HG03432 (cell line): ENCODE measurements at regions not wholly inside any gene's neighbourhood (a gene's known extent, or its start where the extent isn't known, plus 50 kb on each side); places are given as distances from the start of the nearest gene placed in this dataset.

Experiments
- ATAC-seq: cut with Tn5 transposase; IDR thresholded peaks from one replicate; pipeline ENCODE4 v1.9.1; 2021; ENCODE audit warnings: mild to moderate bottlenecking, moderate library complexity; ENCODE audit not compliant: unreplicated experiment

GRCh38 chr7:89908736-89909135 lies 245.5 kb upstream of the STEAP1 start:
- no peak for ATAC-seq

- ATAC-seq, result no peak
These were observed 239.6 kb upstream of the STEAP1 start for GRCh38 chr7:89914711-89915110.

GRCh38 chr7:89926194-89926593 lies 228.1 kb upstream of the STEAP1 start:
- no peak for ATAC-seq

- ATAC-seq, result no peak
These were observed 227.6 kb upstream of the STEAP1 start for GRCh38 chr7:89926701-89927100.

GRCh38 chr7:89927762-89928161 lies 226.5 kb upstream of the STEAP1 start:
- no peak for ATAC-seq

- ATAC-seq, result no peak
These were observed 225.8 kb upstream of the STEAP1 start for GRCh38 chr7:89928451-89928850.

GRCh38 chr7:89934101-89934500 lies 220.2 kb upstream of the STEAP1 start:
- ATAC-seq, result no peak

- no peak for ATAC-seq
These were observed 210.7 kb upstream of the STEAP1 start for GRCh38 chr7:89943525-89944050.

GRCh38 chr7:89958525-89959068 lies 195.7 kb upstream of the STEAP1 start:
- no peak for ATAC-seq

- ATAC-seq, result no peak
These were observed 188.1 kb upstream of the STEAP1 start for GRCh38 chr7:89966067-89966664.

GRCh38 chr7:89975577-89975976 lies 178.7 kb upstream of the STEAP1 start:
- ATAC-seq, result no peak

GRCh38 chr7:89987665-89988064 lies 166.6 kb upstream of the STEAP1 start:
- no peak for ATAC-seq

- no peak for ATAC-seq
These were observed 166.2 kb upstream of the STEAP1 start for GRCh38 chr7:89988074-89988473.

GRCh38 chr7:89989454-89989853 lies 164.8 kb upstream of the STEAP1 start:
- ATAC-seq, result no peak

GRCh38 chr7:89994483-89994882 lies 159.8 kb upstream of the STEAP1 start:
- ATAC-seq, result no peak

GRCh38 chr7:89998554-89998953 lies 155.7 kb upstream of the STEAP1 start:
- ATAC-seq, result no peak

- no peak for ATAC-seq
These were observed 148.4 kb upstream of the STEAP1 start for GRCh38 chr7:90005836-90006235.

GRCh38 chr7:90007001-90007654 lies 147.1 kb upstream of the STEAP1 start:
- no peak for ATAC-seq

GRCh38 chr7:90007831-90008230 lies 146.4 kb upstream of the STEAP1 start:
- no peak for ATAC-seq

GRCh38 chr7:90022213-90022612 lies 132.1 kb upstream of the STEAP1 start:
- no peak for ATAC-seq

- ATAC-seq, result peak; percentile 89
These were observed 128.5 kb upstream of the STEAP1 start for GRCh38 chr7:90025771-90026170.

GRCh38 chr7:90033850-90034249 lies 120.4 kb upstream of the STEAP1 start:
- ATAC-seq, result no peak
